SKM-1 treated with dmso at 0.1 percent for 144 hours (cell line): ENCODE measurements at regions not wholly inside any gene's neighbourhood (a gene's known extent, or its start where the extent isn't known, plus 50 kb on each side); places are given as distances from the start of the nearest gene placed in this dataset.

Experiments used
- DNase-seq: peaks from one replicate; lab custom pipeline; 2025; ENCODE audit not compliant: unreplicated experiment; lab: John Stamatoyannopoulos, UW

GRCh38 chr1:63112155-63112900 lies 210.0 kb upstream of the FOXD3 start:
- no peak for DNase-seq

- no peak for DNase-seq
Observed at GRCh38 chr1:63115527-63115926, 206.8 kb upstream of the FOXD3 start.

GRCh38 chr1:63116016-63116415 lies 206.4 kb upstream of the FOXD3 start:
- DNase-seq: no peak

- DNase-seq: no peak
Observed at GRCh38 chr1:63119575-63120155, 202.7 kb upstream of the FOXD3 start.

GRCh38 chr1:63122079-63122478 lies 200.3 kb upstream of the FOXD3 start:
- DNase-seq: no peak

GRCh38 chr1:63124666-63125191 lies 197.6 kb upstream of the FOXD3 start:
- no peak for DNase-seq

GRCh38 chr1:63126104-63126503 lies 196.3 kb upstream of the FOXD3 start:
- no peak for DNase-seq

- no peak for DNase-seq
Observed at GRCh38 chr1:63127376-63127775, 195.0 kb upstream of the FOXD3 start.

GRCh38 chr1:63128556-63128955 lies 193.8 kb upstream of the FOXD3 start:
- no peak for DNase-seq

GRCh38 chr1:63129184-63129583 lies 193.2 kb upstream of the FOXD3 start:
- no peak for DNase-seq

- DNase-seq: no peak
Observed at GRCh38 chr1:63129855-63130254, 192.5 kb upstream of the FOXD3 start.

GRCh38 chr1:63134501-63135173 lies 187.7 kb upstream of the FOXD3 start:
- DNase-seq: no peak

GRCh38 chr1:63135174-63135512 lies 187.2 kb upstream of the FOXD3 start:
- DNase-seq: no peak

GRCh38 chr1:63135801-63136200 lies 186.6 kb upstream of the FOXD3 start:
- no peak for DNase-seq

- no peak for DNase-seq
Observed at GRCh38 chr1:63142001-63142400, 180.4 kb upstream of the FOXD3 start.

GRCh38 chr1:63143482-63143881 lies 178.9 kb upstream of the FOXD3 start:
- no peak for DNase-seq

- no peak for DNase-seq
Observed at GRCh38 chr1:63147783-63148182, 174.6 kb upstream of the FOXD3 start.

- DNase-seq: peak; percentile 20
Observed at GRCh38 chr1:63148825-63149645, 173.3 kb upstream of the FOXD3 start.

- DNase-seq: no peak
Observed at GRCh38 chr1:63152572-63152971, 169.8 kb upstream of the FOXD3 start.

GRCh38 chr1:63155437-63155836 lies 166.9 kb upstream of the FOXD3 start:
- no peak for DNase-seq

- DNase-seq: no peak
Observed at GRCh38 chr1:63157085-63157484, 165.3 kb upstream of the FOXD3 start.
